Common myeloid progenitor, CD34-positive (primary cell): ENCODE measurements at regions not wholly inside any gene's neighbourhood (a gene's known extent, or its start where the extent isn't known, plus 50 kb on each side); places are given as distances from the start of the nearest gene placed in this dataset.
"Not testable (repeated sequence)": the region's sequence is repeated elsewhere in the genome, so short reads cannot be mapped to it uniquely, and the experiment has no call there.

ENCODE experiments used
- CTCF ChIA-PET: fragments of 350-600 bp; sonication (Branson Sonifier 250); formaldehyde crosslinking; loops from one replicate; lab custom pipeline; 2021; ENCODE audit warnings: antibody characterized with exemption; lab: Charles Lee
- POLR2A ChIA-PET: fragments of 350-600 bp; sonication (Branson Sonifier 250); formaldehyde crosslinking; loops from one replicate; lab custom pipeline; 2021; ENCODE audit warnings: antibody characterized with exemption; lab: Charles Lee
- DNase-seq, 3 donors: peaks; one replicate each; pipeline versions ENCODE4 v3.0.0 to v3.0.0-alpha.2; 2013
- H3K27ac ChIP-seq, 2 experiments: 1 replicate in 1 of 2; 2 replicates in 1 of 2; pipeline ENCODE4 v1.7.0; 2013; ENCODE audit warnings: inconsistent platforms in 2 of 2, low read length in 2 of 2, mild to moderate bottlenecking in 2 of 2, low read depth in 1 of 2, moderate library complexity in 1 of 2; ENCODE audit not compliant: severe bottlenecking in 2 of 2, insufficient read depth in 1 of 2, poor library complexity in 1 of 2
- H3K27me3 ChIP-seq, 5 experiments: replicated peaks in 2 of 5; 1 replicate in 3 of 5; 2 replicates in 2 of 5; pipeline versions ENCODE4 v1.6.1 to v1.7.0; 2013; ENCODE audit warnings: low read length in 4 of 5, mild to moderate bottlenecking in 2 of 5, moderate library complexity in 2 of 5, inconsistent platforms in 1 of 5; ENCODE audit not compliant: insufficient read depth in 5 of 5, control insufficient read depth in 4 of 5
- H3K36me3 ChIP-seq, 4 experiments: 1 replicate in 2 of 4; 2 replicates in 2 of 4; pipeline versions ENCODE4 v1.6.1 to v1.7.0; 2013; ENCODE audit warnings: low read length in 3 of 4, control low read depth in 1 of 4, mild to moderate bottlenecking in 1 of 4; ENCODE audit not compliant: control insufficient read depth in 4 of 4, insufficient read depth in 4 of 4
- H3K4me1 ChIP-seq, 4 experiments: 1 replicate in 3 of 4; 2 replicates in 1 of 4; pipeline versions ENCODE4 v1.6.1 to v1.7.1; 2013; ENCODE audit warnings: low read length in 3 of 4, mild to moderate bottlenecking in 3 of 4, control low read depth in 1 of 4, inconsistent platforms in 1 of 4, moderate library complexity in 1 of 4; ENCODE audit not compliant: control insufficient read depth in 4 of 4, insufficient read depth in 4 of 4; ENCODE audit errors: control extremely low read depth in 1 of 4
- H3K4me3 ChIP-seq, 7 experiments: 1 replicate in 4 of 7; 2 replicates in 3 of 7; pipeline versions ENCODE4 v1.5.1 to v1.7.0; 2013; ENCODE audit warnings: mild to moderate bottlenecking in 7 of 7, low read length in 6 of 7, moderate library complexity in 6 of 7, inconsistent platforms in 2 of 7, low read depth in 2 of 7, control low read depth in 1 of 7; ENCODE audit not compliant: insufficient read depth in 4 of 7, control insufficient read depth in 1 of 7; ENCODE audit errors: extremely low read depth in 1 of 7
- H3K9me3 ChIP-seq, 5 experiments: 1 replicate in 4 of 5; 2 replicates in 1 of 5; pipeline versions ENCODE4 v1.6.1 to v1.7.1; 2013; ENCODE audit warnings: low read length in 4 of 5, mild to moderate bottlenecking in 2 of 5, inconsistent platforms in 1 of 5, low read depth in 1 of 5, moderate library complexity in 1 of 5; ENCODE audit not compliant: control insufficient read depth in 4 of 5, insufficient read depth in 2 of 5; ENCODE audit errors: control extremely low read depth in 1 of 5
- WGBS: methylation state at CpG from one replicate; pipeline ENCODE4 v1.1.5; 2013; ENCODE audit not compliant: insufficient coverage; 5-methylcytosine and 5-hydroxymethylcytosine counted together

- no peaks in the 10 kb centered on the region for H3K36me3 ChIP-seq
- H3K4me3 ChIP-seq, result no peak overlapping the region
- DNase-seq, result no peak
- POLR2A ChIA-PET, result no interaction called here
- CTCF ChIA-PET, result no interaction called here
- no peaks in the 10 kb centered on the region for H3K4me1 ChIP-seq
- peaks cover 0 to 3% (median 0%) of the 10 kb centered on the region in 5 experiments for H3K9me3 ChIP-seq
- WGBS, result no CpG with 5 or more reads among the region's 2 CpGs
- no peaks in the 10 kb centered on the region for H3K27me3 ChIP-seq
- no peak overlapping the region for H3K27ac ChIP-seq
Observed at GRCh38 chr6:168803874-168804273, 362.9 kb downstream of the SMOC2 start.

- Histone ChIP-seq H3K27ac (no peak overlapping the region), H3K9me3 (peaks cover 0 to 9% (median 6%) of the 10 kb centered on the region in 5 experiments), H3K27me3 (no peaks in the 10 kb centered on the region), H3K4me1 (no peaks in the 10 kb centered on the region), H3K4me3 (no peak overlapping the region), H3K36me3 (no peaks in the 10 kb centered on the region)
- DNase-seq, result no peak
- 61% methylated on average over 5 of the region's 5 CpGs for WGBS
- POLR2A ChIA-PET, result no interaction called here
- CTCF ChIA-PET, result no interaction called here
Observed at GRCh38 chr6:168799067-168799466, 358.1 kb downstream of the SMOC2 start.

- 88% methylated on average over 8 of the region's 8 CpGs for WGBS
- Histone ChIP-seq H3K27ac (no peak overlapping the region), H3K4me1 (no peaks in the 10 kb centered on the region), H3K36me3 (no peaks in the 10 kb centered on the region), H3K4me3 (no peak overlapping the region), H3K27me3 (no peaks in the 10 kb centered on the region), H3K9me3 (peaks cover 0 to 9% (median 6%) of the 10 kb centered on the region in 5 experiments)
- ChIA-PET CTCF (no interaction called here), POLR2A (no interaction called here)
- DNase-seq, result no peak
Observed at GRCh38 chr6:168796106-168796505, 355.1 kb downstream of the SMOC2 start.

- H3K4me3 ChIP-seq, H3K9me3 ChIP-seq, H3K4me1 ChIP-seq, POLR2A ChIA-PET, H3K27me3 ChIP-seq, CTCF ChIA-PET, H3K27ac ChIP-seq, DNase-seq, H3K36me3 ChIP-seq: not testable (repeated sequence)
- 55% methylated on average over 2 of the region's 12 CpGs for WGBS
Observed at GRCh38 chr6:168795611-168796010, 354.6 kb downstream of the SMOC2 start.

DNA sequence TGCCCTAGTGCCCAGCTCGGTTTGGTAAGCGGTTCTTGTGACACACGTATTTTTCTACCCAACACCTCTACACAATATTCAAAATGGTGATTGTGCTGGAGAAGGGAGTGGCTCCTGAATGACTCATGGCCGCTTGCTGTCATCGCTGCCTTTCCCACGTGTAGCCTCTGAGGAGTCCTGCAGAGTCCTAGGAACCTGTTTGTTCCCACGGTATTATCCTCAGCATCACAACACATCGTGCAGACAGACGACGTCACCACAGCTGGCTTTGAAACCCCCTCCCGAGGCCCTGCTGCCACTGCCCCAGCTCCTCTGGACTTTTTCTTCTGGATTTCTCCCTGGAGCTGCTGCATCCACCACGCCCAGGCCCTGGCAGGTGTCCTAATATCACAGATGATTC is 353.5 kb downstream of the SMOC2 start:
- ChIA-PET CTCF (no interaction called here), POLR2A (no interaction called here)
- no peaks in the 10 kb centered on the region for H3K27me3 ChIP-seq
- no peak overlapping the region for H3K27ac ChIP-seq
- H3K4me1 ChIP-seq, result no peaks in the 10 kb centered on the region
- H3K4me3 ChIP-seq, result no peak overlapping the region
- peaks cover 0 to 9% (median 6%) of the 10 kb centered on the region in 5 experiments for H3K9me3 ChIP-seq
- WGBS, result 95% methylated on average over 8 of the region's 12 CpGs
- no peak for DNase-seq
- H3K36me3 ChIP-seq, result no peaks in the 10 kb centered on the region

DNA sequence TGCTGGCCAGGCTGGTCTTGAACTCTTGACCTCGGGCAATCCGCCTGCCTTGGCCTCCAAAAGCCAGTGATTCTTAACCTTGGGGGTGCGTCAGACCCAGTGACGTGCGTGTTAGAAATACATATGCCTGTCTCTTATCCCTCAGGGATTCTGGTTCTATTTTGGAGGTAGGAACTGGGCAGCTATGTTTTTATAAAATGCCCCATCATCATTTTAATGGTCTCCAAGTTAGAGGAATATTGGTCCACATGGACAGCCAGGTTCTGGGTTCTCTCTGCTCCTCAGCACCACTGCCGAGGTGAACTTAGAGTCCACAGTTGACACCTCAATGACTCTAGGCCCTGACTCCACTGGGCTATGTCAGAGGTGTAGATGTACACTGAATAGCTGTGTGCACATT is 352.7 kb downstream of the SMOC2 start:
- 100% methylated on average over 3 of the region's 6 CpGs for WGBS
- no peaks in the 10 kb centered on the region for H3K27me3 ChIP-seq
- H3K27ac ChIP-seq, result no peak overlapping the region
- no peaks in the 10 kb centered on the region for H3K4me1 ChIP-seq
- no peaks in the 10 kb centered on the region for H3K36me3 ChIP-seq
- CTCF ChIA-PET, result no interaction called here
- no peak for DNase-seq
- no peak overlapping the region for H3K4me3 ChIP-seq
- POLR2A ChIA-PET, result no interaction called here
- H3K9me3 ChIP-seq, result peaks cover 0 to 9% (median 6%) of the 10 kb centered on the region in 5 experiments

GRCh38 chr6:168791917-168792316 is 350.9 kb downstream of the SMOC2 start:
- POLR2A ChIA-PET, result no interaction called here
- peaks cover 0 to 9% (median 6%) of the 10 kb centered on the region in 5 experiments for H3K9me3 ChIP-seq
- no CpG with 5 or more reads among the region's 4 CpGs for WGBS
- no peaks in the 10 kb centered on the region for H3K4me1 ChIP-seq
- no peaks in the 10 kb centered on the region for H3K36me3 ChIP-seq
- no peak overlapping the region for H3K27ac ChIP-seq
- H3K27me3 ChIP-seq, result no peaks in the 10 kb centered on the region
- CTCF ChIA-PET, result no interaction called here
- no peak overlapping the region for H3K4me3 ChIP-seq
- no peak for DNase-seq
